Astrocyte (in vitro differentiated cells and primary cell): ENCODE measurements at regions not wholly inside any gene's neighbourhood (a gene's known extent, or its start where the extent isn't known, plus 50 kb on each side); places are given as distances from the start of the nearest gene placed in this dataset.

Experiments
- DNase-seq: peaks from one replicate; pipeline ENCODE4 v3.0.0-alpha.2; 2010; ENCODE audit warnings: low read depth
- FAIRE-seq: peaks from 2 replicates; lab custom pipeline; 2011; peaks lifted over from hg19 to GRCh38; lab: Jason Lieb, UNC
- H2AFZ ChIP-seq: 2 replicates; pipeline ENCODE4 v1.6.0; 2012; ENCODE audit warnings: low read depth, low read length, inconsistent platforms
- H3K27ac ChIP-seq: 2 replicates; pipeline ENCODE4 v1.5.1; 2011; ENCODE audit warnings: low read depth, low read length, inconsistent platforms
- H3K27me3 ChIP-seq: 2 replicates; pipeline ENCODE4 v1.6.0; 2011; ENCODE audit warnings: low read length, inconsistent platforms; ENCODE audit not compliant: insufficient read depth
- H3K36me3 ChIP-seq: 2 replicates; pipeline ENCODE4 v1.5.1; 2011; ENCODE audit warnings: low read length, inconsistent platforms; ENCODE audit not compliant: insufficient read depth
- H3K4me1 ChIP-seq: 2 replicates; pipeline ENCODE4 v1.5.1; 2011; ENCODE audit warnings: low read length, inconsistent platforms; ENCODE audit not compliant: insufficient read depth
- H3K4me2 ChIP-seq: 2 replicates; pipeline ENCODE4 v1.6.0; 2012; ENCODE audit warnings: low read length, inconsistent platforms
- H3K4me3 ChIP-seq: 2 replicates; pipeline ENCODE4 v1.5.1; 2011; ENCODE audit warnings: low read depth, mild to moderate bottlenecking, low read length, inconsistent platforms; ENCODE audit not compliant: insufficient read depth
- H3K79me2 ChIP-seq: 2 replicates; pipeline ENCODE4 v1.6.0; 2012; ENCODE audit warnings: mild to moderate bottlenecking, low read length, inconsistent platforms; ENCODE audit not compliant: insufficient read depth
- H3K9ac ChIP-seq: 2 replicates; pipeline ENCODE4 v1.6.0; 2012; ENCODE audit warnings: mild to moderate bottlenecking, low read length, inconsistent platforms
- H3K9me3 ChIP-seq: 2 replicates; pipeline ENCODE4 v1.5.1; 2012; ENCODE audit warnings: low read depth, mild to moderate bottlenecking, low read length, inconsistent platforms; ENCODE audit not compliant: insufficient read depth
- H4K20me1 ChIP-seq: 2 replicates; pipeline ENCODE4 v1.6.0; 2012; ENCODE audit warnings: low read length, inconsistent platforms; ENCODE audit not compliant: insufficient read depth
- H3K27ac Mint-ChIP-seq: one replicate; pipeline ENCODE4 v1.8.0; 2021; ENCODE audit warnings: mild to moderate bottlenecking, mixed read lengths; ENCODE audit not compliant: unreplicated experiment
- H3K27me3 Mint-ChIP-seq: one replicate; pipeline ENCODE4 v1.8.0; 2021; ENCODE audit warnings: low read depth, mixed read lengths; ENCODE audit not compliant: unreplicated experiment
- H3K36me3 Mint-ChIP-seq: one replicate; pipeline ENCODE4 v1.8.0; 2021; ENCODE audit warnings: low read depth, mixed read lengths; ENCODE audit not compliant: unreplicated experiment
- H3K4me1 Mint-ChIP-seq: one replicate; pipeline ENCODE4 v1.8.0; 2021; ENCODE audit warnings: low read depth, mixed read lengths; ENCODE audit not compliant: unreplicated experiment
- H3K4me3 Mint-ChIP-seq: one replicate; pipeline ENCODE4 v1.8.0; 2021; ENCODE audit warnings: mild to moderate bottlenecking, moderate library complexity, mixed read lengths; ENCODE audit not compliant: unreplicated experiment
- H3K9me3 Mint-ChIP-seq: one replicate; pipeline ENCODE4 v1.8.0; 2021; ENCODE audit warnings: mild to moderate bottlenecking, mixed read lengths; ENCODE audit not compliant: unreplicated experiment
- CTCF ChIP-seq: IDR thresholded peaks from 2 replicates; pipeline ENCODE4 v1.5.1; 2011; ENCODE audit warnings: low read depth, mild to moderate bottlenecking, inconsistent platforms, low read length, moderate library complexity; ENCODE audit not compliant: insufficient read depth
- EZH2 ChIP-seq: IDR thresholded peaks from 2 replicates; pipeline ENCODE4 v1.6.1; 2012; ENCODE audit warnings: mild to moderate bottlenecking, low read length, inconsistent platforms; ENCODE audit not compliant: insufficient read depth

GRCh38 chr2:184114439-184114838 is 483.9 kb upstream of the ZNF804A start:
- DNase-seq = no peak
- H3K79me2 ChIP-seq = no peaks in the 10 kb centered on the region
- no peaks in the 10 kb centered on the region for H3K9me3 ChIP-seq
- Mint-ChIP-seq H3K27me3 (no peaks in the 10 kb centered on the region), H3K9me3 (peaks cover 2% of the 10 kb centered on the region), H3K4me1 (peaks cover 7% of the 10 kb centered on the region), H3K27ac (no peak overlapping the region), H3K36me3 (no peaks in the 10 kb centered on the region), H3K4me3 (no peak overlapping the region)
- H3K4me1 ChIP-seq = no peaks in the 10 kb centered on the region
- no peak for TF ChIP-seq CTCF
- TF ChIP-seq EZH2 = no peak
- FAIRE-seq = no peak
- H3K9ac ChIP-seq = no peak overlapping the region
- H3K27ac ChIP-seq = no peak overlapping the region
- no peak overlapping the region for H3K4me2 ChIP-seq
- no peak overlapping the region for H2AFZ ChIP-seq
- H4K20me1 ChIP-seq = no peaks in the 10 kb centered on the region
- no peaks in the 10 kb centered on the region for H3K27me3 ChIP-seq
- no peaks in the 10 kb centered on the region for H3K36me3 ChIP-seq
- no peak overlapping the region for H3K4me3 ChIP-seq

- Mint-ChIP-seq H3K27ac (no peak overlapping the region), H3K4me3 (no peak overlapping the region), H3K4me1 (no peaks in the 10 kb centered on the region), H3K9me3 (no peaks in the 10 kb centered on the region), H3K36me3 (no peaks in the 10 kb centered on the region), H3K27me3 (no peaks in the 10 kb centered on the region)
- H3K4me1 ChIP-seq = no peaks in the 10 kb centered on the region
- TF ChIP-seq EZH2 (no peak), CTCF (no peak)
- no peaks in the 10 kb centered on the region for H3K27me3 ChIP-seq
- no peaks in the 10 kb centered on the region for H3K79me2 ChIP-seq
- DNase-seq = peak; percentile 33
- no peaks in the 10 kb centered on the region for H3K9me3 ChIP-seq
- no peak overlapping the region for H2AFZ ChIP-seq
- no peaks in the 10 kb centered on the region for H3K36me3 ChIP-seq
- no peak overlapping the region for H3K27ac ChIP-seq
- H3K4me3 ChIP-seq = no peak overlapping the region
- FAIRE-seq = no peak
- H3K4me2 ChIP-seq = no peak overlapping the region
- H3K9ac ChIP-seq = no peak overlapping the region
- no peaks in the 10 kb centered on the region for H4K20me1 ChIP-seq
Measured at GRCh38 chr2:184119989-184120800, 478.1 kb upstream of the ZNF804A start.

GRCh38 chr2:184125867-184126266 is 472.5 kb upstream of the ZNF804A start:
- H3K9me3 ChIP-seq = no peaks in the 10 kb centered on the region
- FAIRE-seq = no peak
- H3K4me1 Mint-ChIP-seq = no peaks in the 10 kb centered on the region
- no peaks in the 10 kb centered on the region for H3K27me3 ChIP-seq
- H3K9ac ChIP-seq = no peak overlapping the region
- no peak for TF ChIP-seq CTCF
- no peak for TF ChIP-seq EZH2
- no peak overlapping the region for H2AFZ ChIP-seq
- no peak overlapping the region for H3K4me2 ChIP-seq
- H3K27ac Mint-ChIP-seq = no peak overlapping the region
- no peaks in the 10 kb centered on the region for H3K79me2 ChIP-seq
- no peaks in the 10 kb centered on the region for H3K27me3 Mint-ChIP-seq
- no peaks in the 10 kb centered on the region for H3K4me1 ChIP-seq
- H3K4me3 Mint-ChIP-seq = no peak overlapping the region
- DNase-seq = no peak
- H3K27ac ChIP-seq = no peak overlapping the region
- H3K36me3 ChIP-seq = no peaks in the 10 kb centered on the region
- H3K4me3 ChIP-seq = no peak overlapping the region
- H3K9me3 Mint-ChIP-seq = no peaks in the 10 kb centered on the region
- H3K36me3 Mint-ChIP-seq = no peaks in the 10 kb centered on the region
- no peaks in the 10 kb centered on the region for H4K20me1 ChIP-seq
